Esophagus squamous epithelium (tissue), 4 donors: ENCODE measurements at regions not wholly inside any gene's neighbourhood (a gene's known extent, or its start where the extent isn't known, plus 50 kb on each side); places are given as distances from the start of the nearest gene placed in this dataset.

Experiments
- CTCF ChIP-seq, 6 experiments: fragments of 450-650 bp in 4 of 6; fragments of 200-600 bp in 2 of 6; sonication (generic) in 2 of 6; IDR thresholded peaks; one replicate each; pipeline ENCODE4 v1.5.1; 2016 to 2019; ENCODE audit warnings: antibody characterized with exemption in 6 of 6, mild to moderate bottlenecking in 4 of 6, moderate library complexity in 4 of 6
- POLR2A ChIP-seq, 4 donors: fragments of 450-650 bp; IDR thresholded peaks; one replicate each; pipeline ENCODE4 v1.6.1; 2017; ENCODE audit warnings: antibody characterized with exemption in 4 of 4, mild to moderate bottlenecking in 4 of 4, moderate library complexity in 3 of 4

GRCh38 chr3:144275005-144275404 lies 303.4 kb downstream of the DIPK2A start:
- TF ChIP-seq CTCF (IDR thresholded peaks at IDR 0.05) (no peak), POLR2A (IDR thresholded peaks at IDR 0.05) (no peak)
